Progenitor cell of endocrine pancreas (in vitro differentiated cells): ENCODE measurements at regions not wholly inside any gene's neighbourhood (a gene's known extent, or its start where the extent isn't known, plus 50 kb on each side); places are given as distances from the start of the nearest gene placed in this dataset.
A peak's percentile ranks its signal among the peaks of the same experiment; 100 is the strongest.

Experiments
- DNase-seq: peaks from one replicate; pipeline ENCODE4 v3.0.0; 2021; ENCODE audit warnings: low spot score; ENCODE audit not compliant: unreplicated experiment
- H3K27ac Mint-ChIP-seq: 2 replicates; pipeline ENCODE4 v1.8.0; 2021; ENCODE audit warnings: mild to moderate bottlenecking, moderate library complexity, mixed read lengths
- H3K27me3 Mint-ChIP-seq: 2 replicates; pipeline ENCODE4 v1.8.0; 2021; ENCODE audit warnings: mixed read lengths
- H3K36me3 Mint-ChIP-seq: 2 replicates; pipeline ENCODE4 v1.8.0; 2022; ENCODE audit warnings: mixed read lengths; ENCODE audit not compliant: insufficient read depth
- H3K4me1 Mint-ChIP-seq: 2 replicates; pipeline ENCODE4 v1.8.0; 2021; ENCODE audit warnings: low read depth, mixed read lengths
- H3K4me3 Mint-ChIP-seq: 2 replicates; pipeline ENCODE4 v1.8.0; 2021; ENCODE audit warnings: low read depth, mild to moderate bottlenecking, moderate library complexity, mixed read lengths
- H3K9me3 Mint-ChIP-seq: 2 replicates; pipeline ENCODE4 v1.8.0; 2021; ENCODE audit warnings: low read depth, mixed read lengths
- TF ChIP-seq, protein P1 (sequence below): fragments of 200-600 bp; sonication (generic); IDR thresholded peaks from one replicate; pipeline ENCODE4 v1.5.0; 2021; ENCODE audit warnings: antibody characterized with exemption, mild to moderate bottlenecking; ENCODE audit not compliant: unreplicated experiment

GRCh38 chr5:173742432-173742816 is 126.0 kb upstream of the BOD1 start:
- H3K9me3 Mint-ChIP-seq = no peaks in the 10 kb centered on the region
- H3K4me3 Mint-ChIP-seq = no peak overlapping the region
- H3K27ac Mint-ChIP-seq = no peak overlapping the region
- H3K27me3 Mint-ChIP-seq = peaks cover 13% of the 10 kb centered on the region
- no peaks in the 10 kb centered on the region for H3K36me3 Mint-ChIP-seq
- no peak for DNase-seq
- TF ChIP-seq, protein P1, sequence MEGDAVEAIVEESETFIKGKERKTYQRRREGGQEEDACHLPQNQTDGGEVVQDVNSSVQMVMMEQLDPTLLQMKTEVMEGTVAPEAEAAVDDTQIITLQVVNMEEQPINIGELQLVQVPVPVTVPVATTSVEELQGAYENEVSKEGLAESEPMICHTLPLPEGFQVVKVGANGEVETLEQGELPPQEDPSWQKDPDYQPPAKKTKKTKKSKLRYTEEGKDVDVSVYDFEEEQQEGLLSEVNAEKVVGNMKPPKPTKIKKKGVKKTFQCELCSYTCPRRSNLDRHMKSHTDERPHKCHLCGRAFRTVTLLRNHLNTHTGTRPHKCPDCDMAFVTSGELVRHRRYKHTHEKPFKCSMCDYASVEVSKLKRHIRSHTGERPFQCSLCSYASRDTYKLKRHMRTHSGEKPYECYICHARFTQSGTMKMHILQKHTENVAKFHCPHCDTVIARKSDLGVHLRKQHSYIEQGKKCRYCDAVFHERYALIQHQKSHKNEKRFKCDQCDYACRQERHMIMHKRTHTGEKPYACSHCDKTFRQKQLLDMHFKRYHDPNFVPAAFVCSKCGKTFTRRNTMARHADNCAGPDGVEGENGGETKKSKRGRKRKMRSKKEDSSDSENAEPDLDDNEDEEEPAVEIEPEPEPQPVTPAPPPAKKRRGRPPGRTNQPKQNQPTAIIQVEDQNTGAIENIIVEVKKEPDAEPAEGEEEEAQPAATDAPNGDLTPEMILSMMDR = no peak
- H3K4me1 Mint-ChIP-seq = peaks cover 19% of the 10 kb centered on the region

- H3K27ac Mint-ChIP-seq = no peak overlapping the region
- peaks cover 18% of the 10 kb centered on the region for H3K4me1 Mint-ChIP-seq
- no peak overlapping the region for H3K4me3 Mint-ChIP-seq
- peaks cover 13% of the 10 kb centered on the region for H3K27me3 Mint-ChIP-seq
- no peaks in the 10 kb centered on the region for H3K36me3 Mint-ChIP-seq
- DNase-seq = no peak
- H3K9me3 Mint-ChIP-seq = no peaks in the 10 kb centered on the region
- TF ChIP-seq, protein P1 = no peak
Observed at GRCh38 chr5:173743641-173744343, 127.3 kb upstream of the BOD1 start.

GRCh38 chr5:173744551-173744950 is 128.1 kb upstream of the BOD1 start:
- Mint-ChIP-seq H3K27ac (no peak overlapping the region), H3K9me3 (no peaks in the 10 kb centered on the region), H3K27me3 (peaks cover 11% of the 10 kb centered on the region), H3K4me3 (no peak overlapping the region), H3K4me1 (peaks cover 18% of the 10 kb centered on the region), H3K36me3 (no peaks in the 10 kb centered on the region)
- no peak for DNase-seq
- TF ChIP-seq, protein P1 = no peak

DNA sequence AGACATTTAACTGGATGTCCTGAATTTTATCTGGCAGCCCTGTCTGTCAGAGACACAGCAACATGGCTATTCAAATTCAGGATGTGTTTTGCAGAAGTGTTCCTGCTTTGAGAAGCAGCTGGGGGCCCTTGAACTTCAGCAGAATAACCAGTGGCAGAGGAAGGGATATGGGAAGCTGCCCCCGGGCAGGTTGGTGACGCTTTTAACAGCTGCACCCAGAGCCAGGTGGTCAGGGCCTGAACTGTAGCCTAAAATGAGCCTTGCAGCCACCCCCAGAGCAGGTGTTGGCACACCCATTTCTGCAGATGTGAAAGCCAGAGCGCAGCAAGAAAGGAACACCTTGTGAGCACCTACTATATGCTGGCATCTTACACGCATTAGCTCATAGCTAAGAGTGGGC is 128.7 kb upstream of the BOD1 start:
- no peak for DNase-seq
- H3K27ac Mint-ChIP-seq = no peak overlapping the region
- no peak overlapping the region for H3K4me3 Mint-ChIP-seq
- H3K9me3 Mint-ChIP-seq = no peaks in the 10 kb centered on the region
- H3K4me1 Mint-ChIP-seq = peaks cover 18% of the 10 kb centered on the region
- TF ChIP-seq, protein P1 = no peak
- no peaks in the 10 kb centered on the region for H3K36me3 Mint-ChIP-seq
- peaks cover 10% of the 10 kb centered on the region for H3K27me3 Mint-ChIP-seq

GRCh38 chr5:173745557-173745956 is 129.1 kb upstream of the BOD1 start:
- H3K4me3 Mint-ChIP-seq = no peak overlapping the region
- H3K27ac Mint-ChIP-seq = peak overlapping the region; percentile 34
- no peaks in the 10 kb centered on the region for H3K9me3 Mint-ChIP-seq
- no peak for DNase-seq
- no peaks in the 10 kb centered on the region for H3K36me3 Mint-ChIP-seq
- peaks cover 18% of the 10 kb centered on the region for H3K4me1 Mint-ChIP-seq
- peaks cover 10% of the 10 kb centered on the region for H3K27me3 Mint-ChIP-seq
- TF ChIP-seq, protein P1 = no peak
